Endothelial cell of umbilical vein (primary cell): ENCODE measurements at regions not wholly inside any gene's neighbourhood (a gene's known extent, or its start where the extent isn't known, plus 50 kb on each side); places are given as distances from the start of the nearest gene placed in this dataset.

ENCODE experiments used
- BruUV-seq: library from RNA; stranded (reverse); fragments of 400-500 nt; replicated peaks from 2 replicates; lab custom pipeline; 2021; lab: Mats Ljungman, UMichigan
- CTCF ChIA-PET: fragments of 300-600, 350-600 bp; sonication (Branson Sonifier 250); formaldehyde crosslinking; loops from one replicate; lab custom pipeline; 2021; ENCODE audit warnings: antibody characterized with exemption, inconsistent platforms; lab: Charles Lee
- POLR2A ChIA-PET: fragments of 300-600, 350-600 bp; sonication (Branson Sonifier 250); formaldehyde crosslinking; loops from one replicate; lab custom pipeline; 2021; ENCODE audit warnings: antibody characterized with exemption, inconsistent platforms; lab: Charles Lee
- DNase-seq: peaks from one replicate; pipeline ENCODE4 v3.0.0-alpha.2; 2011; ENCODE audit warnings: low read depth, low spot score
- FAIRE-seq: peaks from 2 replicates; lab custom pipeline; 2011; peaks lifted over from hg19 to GRCh38; lab: Jason Lieb, UNC
- H2AFZ ChIP-seq: 2 replicates; pipeline ENCODE4 v1.6.0; 2012; ENCODE audit warnings: low read depth, low read length, control low read depth, inconsistent platforms
- H3K27ac ChIP-seq: 2 replicates; pipeline ENCODE4 v1.5.1; 2011; ENCODE audit warnings: low read depth, mild to moderate bottlenecking, control low read depth, low read length, moderate library complexity; ENCODE audit not compliant: insufficient read depth
- H3K27me3 ChIP-seq, 2 experiments: 2 replicates each; pipeline versions ENCODE4 v1.6.0 to v1.6.1; 2011; ENCODE audit warnings: low read length in 2 of 2, mixed read lengths in 1 of 2; ENCODE audit not compliant: control insufficient read depth in 2 of 2, insufficient read depth in 2 of 2
- H3K36me3 ChIP-seq, 2 experiments: 2 replicates in 1 of 2; 3 replicates in 1 of 2; pipeline ENCODE4 v1.5.1; 2011; ENCODE audit warnings: low read length in 2 of 2, mild to moderate bottlenecking in 1 of 2, moderate library complexity in 1 of 2; ENCODE audit not compliant: control insufficient read depth in 2 of 2, insufficient read depth in 2 of 2; ENCODE audit errors: extremely low read depth in 1 of 2
- H3K4me1 ChIP-seq: 3 replicates; pipeline ENCODE4 v1.5.1; 2011; ENCODE audit warnings: mild to moderate bottlenecking, low read length; ENCODE audit not compliant: control insufficient read depth, insufficient read depth; ENCODE audit errors: extremely low read depth
- H3K4me2 ChIP-seq: 2 replicates; pipeline ENCODE4 v1.6.1; 2011; ENCODE audit warnings: low read length, control low read depth, mixed read lengths; ENCODE audit not compliant: insufficient read depth
- H3K4me3 ChIP-seq, 3 experiments: fragments of 200-600 bp in 1 of 3; sonication (generic), shearing (Covaris generic) in 1 of 3; replicated peaks in 1 of 3; 2 replicates each; pipeline ENCODE4 v1.5.1; 2011 to 2016; ENCODE audit warnings: control low read depth in 3 of 3, low read length in 3 of 3, mild to moderate bottlenecking in 2 of 3, inconsistent platforms in 1 of 3, low read depth in 1 of 3, moderate library complexity in 1 of 3; ENCODE audit not compliant: insufficient read depth in 1 of 3
- H3K79me2 ChIP-seq: 2 replicates; pipeline ENCODE4 v1.6.0; 2012; ENCODE audit warnings: low read length, inconsistent platforms; ENCODE audit not compliant: control insufficient read depth, insufficient read depth
- H3K9ac ChIP-seq: replicated peaks from 2 replicates; pipeline ENCODE3; 2011; ENCODE audit warnings: low read length, control low read depth; ENCODE audit not compliant: insufficient read depth; ENCODE audit errors: extremely low read depth
- H3K9me1 ChIP-seq: replicated peaks from 3 replicates; pipeline ENCODE4 v1.6.0; 2011; ENCODE audit warnings: mild to moderate bottlenecking, low read length; ENCODE audit not compliant: control insufficient read depth, insufficient read depth; ENCODE audit errors: extremely low read depth
- H3K9me3 ChIP-seq: replicated peaks from 2 replicates; pipeline ENCODE4 v1.5.1; 2012; ENCODE audit warnings: low read length, inconsistent platforms; ENCODE audit not compliant: control insufficient read depth, insufficient read depth
- H4K20me1 ChIP-seq: replicated peaks from 2 replicates; pipeline ENCODE3; 2011; ENCODE audit warnings: mild to moderate bottlenecking, low read length; ENCODE audit not compliant: control insufficient read depth, insufficient read depth; ENCODE audit errors: extremely low read depth
- CTCF ChIP-seq, 2 donors: IDR thresholded peaks; 1 replicate in 1 of 2; 2 replicates in 1 of 2; pipeline ENCODE4 v1.5.1; 2011; ENCODE audit warnings: low read length in 2 of 2, mild to moderate bottlenecking in 2 of 2, moderate library complexity in 2 of 2, control low read depth in 1 of 2, inconsistent platforms in 1 of 2, low read depth in 1 of 2; ENCODE audit not compliant: insufficient read depth in 1 of 2; ENCODE audit errors: extremely low read depth in 1 of 2
- EZH2 ChIP-seq: IDR thresholded peaks from 2 replicates; pipeline ENCODE4 v1.6.1; 2012; ENCODE audit warnings: borderline replicate concordance, low read depth, mild to moderate bottlenecking, moderate library complexity, low read length, inconsistent platforms; ENCODE audit not compliant: severe bottlenecking
- FOS ChIP-seq: IDR thresholded peaks from 2 replicates; pipeline ENCODE4 v1.6.1; 2011; ENCODE audit warnings: mild to moderate bottlenecking, low read length, moderate library complexity, borderline replicate concordance; ENCODE audit not compliant: insufficient read depth
- GATA2 ChIP-seq: IDR thresholded peaks from 2 replicates; pipeline ENCODE4 v1.7.0; 2011; ENCODE audit warnings: low read depth, mild to moderate bottlenecking, moderate library complexity, mixed read lengths, low read length; ENCODE audit not compliant: insufficient read length, insufficient read depth
- JUN ChIP-seq: IDR thresholded peaks from 2 replicates; pipeline ENCODE4 v1.6.1; 2011; ENCODE audit warnings: borderline replicate concordance, low read depth; ENCODE audit not compliant: insufficient read length, insufficient read depth
- MAX ChIP-seq: IDR thresholded peaks from 2 replicates; pipeline ENCODE4 v1.6.1; 2011; ENCODE audit not compliant: insufficient read depth, insufficient read length
- MYC ChIP-seq: IDR thresholded peaks from one replicate; pipeline ENCODE4 v1.6.1; 2011; ENCODE audit warnings: mild to moderate bottlenecking, low read depth, low read length
- POLR2A ChIP-seq: IDR thresholded peaks from 2 replicates; pipeline ENCODE4 v1.6.1; 2012; ENCODE audit warnings: low read depth, mild to moderate bottlenecking, control low read depth, low read length
- POLR2AphosphoS5 ChIP-seq: IDR thresholded peaks from 2 replicates; pipeline ENCODE4 v1.6.1; 2012; ENCODE audit warnings: low read depth, mild to moderate bottlenecking, control low read depth, low read length, moderate library complexity; ENCODE audit not compliant: insufficient read depth
- dilution Hi-C: fragments of 300-500 bp; cut with MboI; formaldehyde crosslinking; loops from one replicate; pipeline ENCODE4 v1.15.0; 2019; ENCODE audit warnings: low sequenced_read_pairs; ENCODE audit not compliant: extremely low pct_ligation_motif_present
- intact Hi-C: fragments of 100-400 bp; cut with micrococcal nuclease; formaldehyde crosslinking; loops from one replicate; pipeline ENCODE4 v1.10.0; 2022

- Histone ChIP-seq H4K20me1 (no peaks in the 10 kb centered on the region), H3K9me1 (no peaks in the 10 kb centered on the region), H3K79me2 (no peaks in the 10 kb centered on the region), H3K27ac (peak overlapping the region; percentile 18), H3K9ac (no peak overlapping the region), H2AFZ (no peak overlapping the region), H3K36me3 (no peaks in the 10 kb centered on the region), H3K4me1 (peaks cover 23% of the 10 kb centered on the region), H3K4me3 (no peak overlapping the region), H3K4me2 (no peak overlapping the region), H3K27me3 (no peaks in the 10 kb centered on the region), H3K9me3 (no peaks in the 10 kb centered on the region)
- TF ChIP-seq POLR2AphosphoS5 (no peak), POLR2A (no peak), MAX (no peak), CTCF (IDR thresholded peaks at IDR 0.05; ENCODE audit: extremely low read depth in 1 of 2, insufficient read depth in 1 of 2, low read depth in 1 of 2, low read length in 2 of 2) (no peak), EZH2 (no peak), GATA2 (no peak), JUN (no peak), MYC (no peak), FOS (no peak)
- no peak for DNase-seq
- dilution Hi-C loops: no loop called here
- ChIA-PET CTCF (interaction anchor here (2.7 kb wide), 1 partner anchor 13 kb away, joined by 8 read pairs; no protein-coding TSS in a partner anchor), POLR2A (no interaction called here)
- intact Hi-C loops: no loop called here
- no peak for FAIRE-seq
- no TSS peak for BruUV-seq
These were observed 459.1 kb upstream of the FOXG1 start for GRCh38 chr14:28307506-28307905.
